ENCODE measurements at regions not wholly inside any gene's neighbourhood (a gene's known extent, or its start where the extent isn't known, plus 50 kb on each side); places are given as distances from the start of the nearest gene placed in this dataset.

DNA sequence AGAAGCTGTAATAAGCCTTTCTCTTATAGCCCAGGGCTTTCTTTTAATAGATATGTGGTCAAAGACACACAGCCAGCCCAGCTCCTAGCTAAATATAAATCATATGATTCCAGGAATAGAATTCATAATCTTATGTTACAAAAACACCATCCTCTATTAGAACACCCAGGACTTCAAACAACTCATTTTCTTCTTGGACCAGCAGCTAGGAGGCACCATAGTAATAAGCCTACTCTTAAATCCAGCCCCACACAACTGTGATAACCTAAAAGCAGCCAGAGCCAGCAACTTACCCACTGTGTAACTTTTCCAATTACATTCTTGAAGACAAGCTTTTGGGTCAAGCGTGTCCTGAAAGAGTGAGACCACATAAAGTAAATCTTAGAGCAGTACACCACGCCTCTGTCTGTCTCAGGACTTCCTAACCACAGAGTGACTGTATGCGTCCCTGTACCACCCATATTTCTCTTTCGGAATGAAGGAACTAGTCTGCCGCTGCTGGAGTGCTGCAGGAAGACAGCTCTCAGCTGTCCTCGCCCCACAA lies 223.8 kb downstream of the TLE1 start:
- TF ChIP-seq TARDBP (IDR thresholded peaks at IDR 0.05) = no peak
- TF ChIP-seq, protein P1, sequence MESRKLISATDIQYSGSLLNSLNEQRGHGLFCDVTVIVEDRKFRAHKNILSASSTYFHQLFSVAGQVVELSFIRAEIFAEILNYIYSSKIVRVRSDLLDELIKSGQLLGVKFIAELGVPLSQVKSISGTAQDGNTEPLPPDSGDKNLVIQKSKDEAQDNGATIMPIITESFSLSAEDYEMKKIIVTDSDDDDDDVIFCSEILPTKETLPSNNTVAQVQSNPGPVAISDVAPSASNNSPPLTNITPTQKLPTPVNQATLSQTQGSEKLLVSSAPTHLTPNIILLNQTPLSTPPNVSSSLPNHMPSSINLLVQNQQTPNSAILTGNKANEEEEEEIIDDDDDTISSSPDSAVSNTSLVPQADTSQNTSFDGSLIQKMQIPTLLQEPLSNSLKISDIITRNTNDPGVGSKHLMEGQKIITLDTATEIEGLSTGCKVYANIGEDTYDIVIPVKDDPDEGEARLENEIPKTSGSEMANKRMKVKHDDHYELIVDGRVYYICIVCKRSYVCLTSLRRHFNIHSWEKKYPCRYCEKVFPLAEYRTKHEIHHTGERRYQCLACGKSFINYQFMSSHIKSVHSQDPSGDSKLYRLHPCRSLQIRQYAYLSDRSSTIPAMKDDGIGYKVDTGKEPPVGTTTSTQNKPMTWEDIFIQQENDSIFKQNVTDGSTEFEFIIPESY (CRISPR knock-in tag; IDR thresholded peaks at IDR 0.05) = no peak
- no peak for TF ChIP-seq EHMT2 (IDR thresholded peaks at IDR 0.05)
- TF ChIP-seq GABPA (tag; conservative IDR thresholded peaks at IDR 0.05; ENCODE audit: low read depth) = no peak
